Fibroblast of villous mesenchyme (primary cell): ENCODE measurements at regions not wholly inside any gene's neighbourhood (a gene's known extent, or its start where the extent isn't known, plus 50 kb on each side); places are given as distances from the start of the nearest gene placed in this dataset.

Experiments
- DNase-seq: peaks from one replicate; pipeline ENCODE4 v3.0.0-alpha.2; 2010; ENCODE audit warnings: low read depth
- H3K4me3 ChIP-seq: 2 replicates; pipeline ENCODE4 v1.5.1; 2011; ENCODE audit warnings: low read depth, mild to moderate bottlenecking, low read length
- CTCF ChIP-seq: IDR thresholded peaks from 2 replicates; pipeline ENCODE4 v1.5.1; 2012; ENCODE audit warnings: low read depth, mild to moderate bottlenecking, low read length; ENCODE audit not compliant: insufficient read depth

GRCh38 chr5:152625696-152626095 is 220.6 kb upstream of the NMUR2 start:
- TF ChIP-seq CTCF: no peak
- H3K4me3 ChIP-seq: no peak overlapping the region
- no peak for DNase-seq

GRCh38 chr5:152631221-152631620 is 226.1 kb upstream of the NMUR2 start:
- H3K4me3 ChIP-seq: no peak overlapping the region
- TF ChIP-seq CTCF: no peak
- DNase-seq: no peak

- DNase-seq: no peak
- H3K4me3 ChIP-seq: no peak overlapping the region
- TF ChIP-seq CTCF: no peak
These were observed 227.3 kb upstream of the NMUR2 start for GRCh38 chr5:152632360-152632759.

GRCh38 chr5:152634586-152634985 is 229.5 kb upstream of the NMUR2 start:
- no peak for TF ChIP-seq CTCF
- H3K4me3 ChIP-seq: no peak overlapping the region
- no peak for DNase-seq

GRCh38 chr5:152638996-152639552 is 234.0 kb upstream of the NMUR2 start:
- TF ChIP-seq CTCF: no peak
- DNase-seq: no peak
- H3K4me3 ChIP-seq: no peak overlapping the region

GRCh38 chr5:152641970-152642805 is 237.1 kb upstream of the NMUR2 start:
- no peak for TF ChIP-seq CTCF
- no peak for DNase-seq
- no peak overlapping the region for H3K4me3 ChIP-seq
